Fibroblast of peridontal ligament (primary cell): ENCODE measurements at regions not wholly inside any gene's neighbourhood (a gene's known extent, or its start where the extent isn't known, plus 50 kb on each side); places are given as distances from the start of the nearest gene placed in this dataset.
"Not testable (repeated sequence)": the region's sequence is repeated elsewhere in the genome, so short reads cannot be mapped to it uniquely, and the experiment has no call there.

Experiments used
- DNase-seq: peaks from one replicate; pipeline ENCODE4 v3.0.0-alpha.2; 2010; ENCODE audit errors: extremely low read depth

GRCh38 chr12:73950507-73950906 is 587.1 kb upstream of the ATXN7L3B start:
- DNase-seq: no peak

- DNase-seq: no peak
Measured at GRCh38 chr12:73951956-73952703, 585.5 kb upstream of the ATXN7L3B start.

GRCh38 chr12:73964641-73965040 is 573.0 kb upstream of the ATXN7L3B start:
- DNase-seq: no peak

GRCh38 chr12:73973486-73973885 is 564.1 kb upstream of the ATXN7L3B start:
- DNase-seq: no peak

GRCh38 chr12:73984552-73984951 is 553.1 kb upstream of the ATXN7L3B start:
- no peak for DNase-seq

GRCh38 chr12:73991138-73991537 is 546.5 kb upstream of the ATXN7L3B start:
- no peak for DNase-seq

- DNase-seq: no peak
Measured at GRCh38 chr12:73998894-73999293, 538.7 kb upstream of the ATXN7L3B start.

- no peak for DNase-seq
Measured at GRCh38 chr12:74015118-74015517, 522.5 kb upstream of the ATXN7L3B start.

GRCh38 chr12:74016324-74016723 is 521.3 kb upstream of the ATXN7L3B start:
- not testable (repeated sequence) for DNase-seq

- DNase-seq: no peak
Measured at GRCh38 chr12:74018849-74019248, 518.8 kb upstream of the ATXN7L3B start.

GRCh38 chr12:74021937-74022336 is 515.7 kb upstream of the ATXN7L3B start:
- peak; percentile 44 for DNase-seq

GRCh38 chr12:74031045-74031444 is 506.6 kb upstream of the ATXN7L3B start:
- DNase-seq: no peak

- DNase-seq: no peak
Measured at GRCh38 chr12:74033531-74033930, 504.1 kb upstream of the ATXN7L3B start.

- DNase-seq: not testable (repeated sequence)
Measured at GRCh38 chr12:74039138-74039537, 498.5 kb upstream of the ATXN7L3B start.

GRCh38 chr12:74043343-74043742 is 494.3 kb upstream of the ATXN7L3B start:
- DNase-seq: peak; percentile 82

GRCh38 chr12:74049348-74049747 is 488.3 kb upstream of the ATXN7L3B start:
- DNase-seq: no peak

- DNase-seq: no peak
Measured at GRCh38 chr12:74051848-74052247, 485.8 kb upstream of the ATXN7L3B start.

GRCh38 chr12:74066476-74066875 is 471.2 kb upstream of the ATXN7L3B start:
- DNase-seq: no peak

GRCh38 chr12:74071182-74071581 is 466.5 kb upstream of the ATXN7L3B start:
- DNase-seq: no peak

GRCh38 chr12:74076918-74077317 is 460.7 kb upstream of the ATXN7L3B start:
- no peak for DNase-seq

- DNase-seq: no peak
Measured at GRCh38 chr12:74105434-74105833, 432.2 kb upstream of the ATXN7L3B start.

GRCh38 chr12:74108729-74109128 is 428.9 kb upstream of the ATXN7L3B start:
- no peak for DNase-seq

- DNase-seq: no peak
Measured at GRCh38 chr12:74111688-74112360, 425.8 kb upstream of the ATXN7L3B start.
